Vagina (tissue), 2 donors: ENCODE measurements at regions not wholly inside any gene's neighbourhood (a gene's known extent, or its start where the extent isn't known, plus 50 kb on each side); places are given as distances from the start of the nearest gene placed in this dataset.

Experiments used
- CTCF ChIP-seq, 3 experiments: fragments of 450-650 bp in 2 of 3; fragments of 200-600 bp in 1 of 3; sonication (generic) in 1 of 3; IDR thresholded peaks; one replicate each; pipeline ENCODE4 v1.5.1; 2017 to 2019; ENCODE audit warnings: antibody characterized with exemption in 3 of 3, mild to moderate bottlenecking in 2 of 3, moderate library complexity in 2 of 3
- POLR2A ChIP-seq, 2 donors: fragments of 450-650 bp; IDR thresholded peaks; one replicate each; pipeline ENCODE4 v1.6.1; 2017; ENCODE audit warnings: antibody characterized with exemption in 2 of 2, mild to moderate bottlenecking in 2 of 2, moderate library complexity in 2 of 2

GRCh38 chr16:79426663-79427062 is 173.9 kb downstream of the MAF start:
- no peak for TF ChIP-seq POLR2A (IDR thresholded peaks at IDR 0.05)
- TF ChIP-seq CTCF (IDR thresholded peaks at IDR 0.05): no peak
